HG02642 (cell line): ENCODE measurements at regions not wholly inside any gene's neighbourhood (a gene's known extent, or its start where the extent isn't known, plus 50 kb on each side); places are given as distances from the start of the nearest gene placed in this dataset.

Experiments
- ATAC-seq: cut with Tn5 transposase; IDR thresholded peaks from one replicate; pipeline ENCODE4 v1.9.1; 2021; ENCODE audit warnings: mild to moderate bottlenecking; ENCODE audit not compliant: unreplicated experiment, poor library complexity

DNA sequence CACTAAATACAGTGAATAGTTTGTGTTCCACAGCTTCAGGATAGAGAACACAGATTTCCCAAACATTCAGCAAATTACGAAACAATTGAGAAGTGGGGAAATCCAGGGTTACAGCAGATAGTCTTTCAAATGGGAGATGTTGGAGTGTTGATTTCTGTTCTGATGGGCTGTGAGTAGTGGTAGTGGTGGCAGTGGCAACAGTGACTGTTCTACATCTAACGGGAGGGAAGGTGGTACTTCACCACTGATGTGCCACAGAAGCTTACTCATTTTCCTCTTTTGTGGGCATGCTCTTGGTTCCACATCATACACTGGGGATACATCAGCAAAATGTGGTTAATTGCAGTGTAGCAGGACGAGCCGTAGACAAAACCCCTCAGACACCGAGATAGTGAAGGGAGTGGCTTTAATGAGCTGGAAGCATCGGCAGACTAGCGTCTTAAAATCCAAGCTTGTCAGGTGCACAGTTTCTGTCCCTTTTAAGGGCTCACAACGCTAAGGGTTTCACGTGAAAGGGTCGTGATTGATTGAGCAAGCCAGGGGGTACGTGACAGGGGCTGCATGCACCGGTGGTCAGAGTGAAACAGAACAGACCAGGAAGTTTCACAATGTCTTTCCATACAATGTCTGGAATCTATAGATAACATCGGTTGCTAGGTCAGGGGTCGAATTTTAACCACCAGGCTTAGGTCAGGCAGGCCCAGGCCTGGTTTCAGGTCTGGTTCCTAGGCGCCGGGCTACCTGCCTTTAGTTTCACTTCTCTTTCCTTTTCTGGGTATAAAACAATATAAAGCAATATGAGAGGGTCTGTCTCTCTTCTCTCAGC is 330.6 kb upstream of the FBXO33 start:
- ATAC-seq, result peak; percentile 71

DNA sequence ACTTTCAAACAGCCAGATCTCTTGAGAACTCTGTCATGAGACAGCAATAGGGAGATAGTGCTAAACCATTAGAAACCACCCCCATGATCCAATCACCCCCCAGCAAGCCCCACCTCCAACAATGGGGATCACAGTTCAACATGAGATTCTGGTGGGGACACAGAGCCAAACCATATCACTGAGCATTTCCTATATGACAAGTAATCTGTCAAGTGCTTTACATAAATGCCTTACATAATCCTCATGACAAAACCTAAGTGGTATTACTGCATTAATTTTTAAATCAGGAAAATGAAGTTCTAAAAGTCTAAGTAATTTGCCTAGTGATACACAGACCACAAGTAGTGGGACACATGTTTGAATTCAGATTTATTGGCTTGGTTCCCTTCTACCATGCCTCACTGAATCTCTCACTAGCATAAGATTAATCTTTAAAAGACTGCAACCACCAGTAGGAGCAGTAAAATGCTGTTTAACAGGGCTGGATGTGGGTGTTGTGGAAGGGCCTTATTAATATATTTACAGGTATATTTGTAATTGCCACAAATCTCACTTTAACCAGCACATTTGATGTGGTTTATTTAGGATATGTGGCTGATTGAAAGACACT is 323.1 kb upstream of the FBXO33 start:
- ATAC-seq, result peak; percentile 78

DNA sequence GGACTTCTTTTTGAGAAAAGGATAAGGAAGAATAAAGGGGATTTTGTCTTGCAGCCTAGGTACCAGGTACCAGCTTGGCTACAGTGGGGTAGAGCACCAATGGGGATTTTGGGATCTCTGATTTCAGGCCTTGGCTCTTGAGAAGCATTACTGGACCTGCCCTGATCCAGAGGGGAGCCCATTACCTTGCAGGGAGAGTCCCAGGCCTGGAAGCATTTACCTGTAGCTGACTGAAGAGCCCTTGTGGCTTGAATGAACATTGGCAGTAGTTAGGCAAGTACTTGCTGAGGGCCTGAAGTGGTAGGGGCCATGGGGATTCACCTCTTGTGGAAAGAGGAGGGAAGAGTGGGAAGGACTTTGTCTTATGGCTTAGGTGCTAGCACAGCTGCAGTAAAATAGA is 308.2 kb upstream of the FBXO33 start:
- no peak for ATAC-seq

DNA sequence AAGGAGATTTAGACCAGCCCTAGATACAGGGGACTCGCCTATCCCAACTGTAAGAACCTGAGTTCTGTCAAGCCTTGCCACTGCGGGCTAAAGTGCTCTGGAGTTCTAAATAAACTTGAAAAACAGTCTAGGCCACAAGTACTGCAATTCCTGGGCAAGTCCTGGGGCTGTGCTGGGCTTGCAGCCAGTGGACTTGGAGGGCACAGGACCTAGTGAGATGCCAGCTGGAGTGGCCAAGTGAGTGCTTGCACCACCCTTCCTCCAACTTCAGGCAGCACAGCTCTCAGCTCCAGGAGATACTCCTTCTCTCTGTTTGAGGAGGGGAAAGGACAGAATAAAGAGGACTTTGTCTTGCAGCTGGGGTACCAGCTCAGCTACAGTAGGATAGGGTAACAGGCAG is 307.6 kb upstream of the FBXO33 start:
- no peak for ATAC-seq

DNA sequence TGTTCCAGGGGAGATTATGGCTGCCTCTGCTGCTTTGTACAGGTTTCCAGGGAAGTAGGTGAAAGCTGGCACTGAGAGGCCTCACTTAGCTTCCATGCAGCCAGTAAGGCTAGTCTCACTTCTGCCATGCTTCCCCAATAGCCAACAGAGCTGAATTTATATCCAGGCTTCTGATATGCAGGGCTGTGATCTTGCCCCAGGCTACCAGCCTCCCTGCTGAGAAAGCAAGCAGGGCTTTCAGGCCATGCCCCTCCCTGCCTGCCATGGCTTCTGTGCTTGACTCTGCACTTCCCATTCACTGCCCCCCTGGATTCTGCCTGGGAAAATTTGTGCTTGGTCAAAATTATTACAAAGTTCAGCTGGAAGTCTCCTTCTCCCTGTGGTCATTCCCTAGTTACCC is 302.1 kb upstream of the FBXO33 start:
- no peak for ATAC-seq

DNA sequence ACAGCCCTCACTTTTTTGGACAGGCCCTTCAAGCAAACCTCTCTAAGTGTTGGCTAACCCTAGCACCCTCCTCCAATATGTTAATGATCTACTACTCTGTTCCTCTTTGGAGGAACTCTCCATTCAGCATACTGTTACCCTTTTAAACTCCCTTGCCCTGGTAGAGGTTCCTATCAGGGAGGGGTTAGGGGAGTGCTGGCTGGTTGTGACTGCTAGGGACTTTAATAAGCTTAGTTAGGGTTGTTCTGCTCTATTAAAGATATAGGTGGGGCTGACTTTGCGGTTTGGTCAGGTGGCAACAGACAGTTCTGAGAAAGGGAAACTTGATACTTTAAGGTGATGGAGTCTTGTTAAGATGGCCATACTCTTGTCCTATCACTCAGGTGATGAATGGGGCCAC is 301.5 kb upstream of the FBXO33 start:
- peak; percentile 52 for ATAC-seq

DNA sequence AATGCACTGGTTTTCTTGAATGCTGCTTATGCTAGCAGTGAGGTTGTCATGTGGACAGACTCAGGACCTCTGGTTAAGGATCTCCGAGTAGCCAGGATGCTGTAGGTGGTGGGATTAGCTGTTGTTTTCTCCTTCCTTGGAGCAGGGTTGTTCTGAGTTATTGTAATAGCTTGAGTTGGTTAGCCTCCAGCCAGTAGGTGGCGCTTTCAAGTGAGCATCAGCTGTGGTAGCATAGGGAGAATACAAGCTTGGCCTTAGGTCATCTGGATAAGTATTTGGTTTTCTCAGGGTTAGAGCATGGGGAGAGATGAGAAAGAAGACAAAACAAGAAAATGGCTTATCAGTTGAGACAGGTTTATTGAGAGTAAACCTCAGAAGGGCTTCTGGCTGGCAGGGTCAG is 299.7 kb upstream of the FBXO33 start:
- ATAC-seq, result no peak

DNA sequence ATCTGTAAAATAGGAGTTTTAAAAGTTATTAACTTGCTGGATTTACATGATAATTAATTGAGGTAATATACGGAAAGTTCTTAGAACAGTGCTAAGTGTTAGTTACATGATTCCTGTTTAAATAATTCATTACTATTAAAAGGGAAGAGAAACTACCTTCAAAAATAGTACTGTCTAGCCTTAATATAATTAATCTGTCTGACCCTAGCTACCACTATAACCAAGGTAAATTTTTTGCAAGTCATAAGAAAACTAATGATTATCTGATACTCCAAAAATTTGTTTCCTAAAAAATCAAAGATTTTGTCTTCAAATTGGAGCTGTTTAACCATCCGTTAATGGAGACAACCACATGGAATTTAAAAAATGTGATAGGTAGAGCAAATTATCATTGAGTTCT is 294.3 kb upstream of the FBXO33 start:
- no peak for ATAC-seq

DNA sequence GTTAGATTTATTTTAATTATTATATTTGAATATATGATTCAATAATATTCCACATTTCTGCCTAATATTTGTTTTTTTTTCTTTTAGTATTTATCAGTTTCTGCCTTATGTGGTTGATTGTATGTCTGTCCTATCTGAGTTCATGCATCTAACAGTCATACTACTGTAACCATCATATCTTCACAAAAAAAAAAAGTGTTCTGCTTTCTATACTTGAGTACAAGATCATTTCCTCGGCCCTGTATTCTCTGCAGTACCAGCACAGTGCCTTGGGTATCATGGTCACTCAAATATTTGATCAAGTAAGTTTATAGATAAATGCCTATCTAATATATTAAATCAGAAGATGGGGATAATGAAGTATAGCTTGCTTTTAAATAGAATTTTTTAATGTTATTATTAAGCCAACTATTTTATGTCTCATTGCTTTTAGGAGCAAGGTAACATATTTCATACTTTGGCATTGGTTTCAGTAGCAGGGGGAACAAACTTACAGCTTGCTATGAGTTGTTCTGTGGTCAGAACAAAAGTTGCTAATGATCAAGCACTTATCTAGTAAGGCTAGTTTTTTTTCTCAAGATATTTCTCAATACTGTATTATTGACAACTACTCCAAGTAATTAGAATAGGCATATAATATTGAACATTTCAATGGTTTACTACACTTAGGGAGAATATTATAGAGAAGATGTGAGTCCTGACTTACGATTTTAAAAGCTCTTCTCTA is 290.5 kb upstream of the FBXO33 start:
- no peak for ATAC-seq

DNA sequence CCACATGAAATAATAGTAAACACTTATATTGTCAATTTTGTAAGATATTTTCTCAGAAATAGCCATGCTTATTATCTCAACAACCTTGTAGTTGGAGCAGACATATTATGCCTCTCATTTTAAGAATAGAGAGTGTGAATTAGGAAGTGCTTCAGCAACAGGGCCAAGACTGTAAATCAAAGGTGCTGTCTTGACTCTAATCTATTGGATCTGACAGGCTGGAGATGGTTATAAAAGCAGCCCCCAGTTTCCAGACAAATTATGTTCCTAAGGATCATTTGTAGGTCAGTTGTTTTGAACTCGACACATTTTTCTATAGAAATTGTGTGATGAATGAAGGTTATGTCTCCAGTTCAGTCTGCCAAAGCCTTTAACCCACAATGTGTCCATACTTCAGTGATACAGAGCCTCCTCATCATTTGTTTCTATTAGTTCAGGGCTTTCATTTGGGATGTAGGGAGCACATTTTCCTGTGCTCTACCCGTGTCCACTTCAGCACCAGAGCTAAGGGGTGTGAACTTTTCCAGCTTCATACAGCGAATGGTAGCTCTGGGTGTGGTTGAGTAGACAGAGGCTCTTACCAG is 284.8 kb upstream of the FBXO33 start:
- no peak for ATAC-seq

DNA sequence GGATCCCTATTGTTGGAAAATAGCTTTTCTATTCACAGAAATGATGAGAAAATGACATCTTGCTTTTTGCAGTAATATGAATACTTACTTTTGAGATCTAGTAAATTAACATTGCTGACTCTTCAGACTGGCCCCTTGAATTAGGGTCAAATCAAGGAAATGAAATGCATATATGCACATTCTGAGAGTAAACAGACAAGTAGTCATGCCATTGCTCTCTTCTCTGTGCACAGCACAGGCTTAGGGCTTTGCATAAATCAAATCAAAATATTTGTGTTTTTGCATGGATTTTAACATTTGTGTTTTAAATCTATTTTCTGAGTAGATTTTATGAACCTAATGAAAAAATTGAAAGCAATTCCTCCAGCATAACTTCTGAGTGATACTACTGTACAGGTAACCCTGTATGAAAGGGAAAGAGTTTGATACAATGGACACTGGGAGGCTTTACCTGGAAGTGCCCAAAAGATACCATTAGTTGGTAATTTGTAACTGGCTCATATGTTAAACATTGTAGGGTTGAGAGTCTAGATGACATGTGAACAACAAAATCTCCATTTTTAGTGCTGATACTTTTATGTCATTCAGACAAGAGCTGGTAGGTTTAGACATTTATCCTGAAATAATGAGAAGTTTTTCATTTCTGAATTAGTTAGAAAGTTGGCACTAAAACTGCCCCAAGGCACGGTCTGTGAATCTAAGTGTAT is 280.2 kb upstream of the FBXO33 start:
- ATAC-seq, result no peak

DNA sequence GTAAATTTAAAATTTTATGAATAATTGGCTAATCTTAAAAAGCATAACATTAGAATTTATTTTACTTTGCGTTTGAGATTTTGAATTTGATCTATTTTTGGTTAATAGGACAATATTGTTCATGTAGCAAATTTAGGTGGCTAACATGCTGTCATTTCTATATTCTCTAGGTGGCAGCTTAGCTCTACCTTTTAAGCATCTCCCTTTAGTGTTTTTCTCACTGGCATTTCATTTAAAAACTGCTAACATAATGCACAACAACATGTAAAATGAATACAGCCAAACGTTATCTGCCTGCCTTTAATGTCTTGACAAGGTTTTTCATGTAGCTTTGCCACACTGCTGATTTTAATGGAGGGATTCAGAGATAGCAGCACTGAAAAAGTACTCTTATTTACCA is 272.4 kb upstream of the FBXO33 start:
- no peak for ATAC-seq

DNA sequence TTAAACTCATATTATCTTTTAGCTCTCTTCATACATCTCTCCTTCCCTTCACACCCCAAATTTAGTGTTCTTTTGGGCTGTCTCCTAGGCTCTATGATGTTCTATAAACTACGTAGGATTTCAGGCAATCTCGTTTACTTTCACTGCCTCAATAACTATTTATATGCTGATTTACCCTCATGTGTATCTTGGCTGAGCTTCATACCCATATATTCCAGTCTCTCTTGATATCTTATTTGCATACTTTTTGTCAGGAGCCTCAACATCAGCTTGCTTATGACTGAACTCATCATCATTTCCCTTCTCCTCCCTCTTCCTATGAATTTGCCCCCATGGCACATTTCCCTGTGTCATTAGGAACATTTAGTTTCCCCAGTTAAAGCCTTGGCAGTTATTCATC is 262.1 kb upstream of the FBXO33 start:
- no peak for ATAC-seq

DNA sequence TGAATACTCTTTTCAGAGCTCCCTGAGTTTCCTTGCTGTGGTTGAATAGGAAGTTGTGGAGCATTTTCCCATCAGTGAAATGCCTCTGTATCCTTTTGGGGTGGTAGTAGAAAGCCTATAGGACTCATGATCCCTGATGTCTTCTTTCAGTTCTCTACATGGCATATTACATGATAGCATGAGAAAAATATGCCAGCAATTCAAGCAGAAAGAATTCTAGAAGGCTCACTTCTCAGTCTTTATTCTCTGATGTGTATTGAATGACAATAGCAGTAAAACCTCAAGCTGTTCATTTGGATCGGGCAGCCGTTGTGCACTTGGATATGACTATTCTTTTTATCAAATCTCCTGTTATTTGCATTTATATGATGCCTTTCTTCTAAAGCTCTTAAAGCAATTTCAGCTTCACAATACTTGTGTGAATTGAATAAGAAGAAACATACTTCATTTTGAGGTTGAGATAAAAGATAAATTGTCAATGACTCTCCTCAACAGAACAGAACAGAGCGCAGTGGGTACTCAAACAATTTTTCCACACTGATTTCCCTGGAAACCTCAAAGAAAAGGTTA is 251.5 kb upstream of the FBXO33 start:
- no peak for ATAC-seq

DNA sequence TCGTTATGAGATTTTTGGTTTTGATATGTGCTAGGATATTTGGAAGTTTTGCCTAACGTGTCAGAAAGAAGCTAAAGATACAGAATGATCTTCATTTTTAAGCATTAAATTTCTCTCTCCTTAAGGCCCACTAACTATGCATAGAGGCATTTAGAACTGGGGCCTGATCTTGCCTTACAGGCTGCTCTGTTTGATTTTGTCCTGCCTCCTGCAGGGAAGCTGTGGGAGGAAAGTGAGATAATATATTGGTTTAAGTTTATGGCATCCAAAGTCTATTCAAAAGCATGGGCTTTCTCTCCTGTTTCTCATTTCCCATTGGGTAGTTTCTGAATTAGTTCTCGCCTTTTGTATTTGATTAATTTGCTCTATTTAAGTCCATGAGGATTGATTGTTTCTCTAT is 250.3 kb upstream of the FBXO33 start:
- no peak for ATAC-seq

DNA sequence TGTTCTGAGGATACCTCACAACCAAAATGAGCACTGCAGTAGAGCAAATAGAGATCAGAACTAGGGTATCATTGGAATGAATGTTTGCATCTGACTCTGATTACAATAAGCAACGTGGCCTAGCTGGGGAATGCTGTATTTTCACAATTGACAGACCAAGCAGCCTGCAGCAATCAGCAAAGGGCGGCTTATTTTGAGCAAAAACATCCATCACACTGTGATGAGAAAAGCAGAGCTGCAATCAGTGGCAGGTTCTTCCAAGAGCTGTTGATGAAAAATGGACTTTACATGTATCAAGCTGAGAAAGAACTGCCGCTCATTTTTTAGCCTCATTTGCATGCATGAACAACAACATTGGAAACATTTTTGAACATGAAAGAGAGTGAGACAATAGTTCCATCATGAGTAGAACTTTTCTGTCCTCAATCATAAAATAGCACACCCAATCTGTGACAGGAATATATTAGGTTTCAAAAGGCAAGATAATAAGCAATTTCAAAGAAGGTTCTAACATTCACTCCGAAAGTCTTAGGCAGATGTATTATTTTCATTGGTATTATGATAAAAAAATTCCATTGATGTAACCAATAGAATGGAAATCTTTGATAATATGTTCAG is 249.7 kb upstream of the FBXO33 start:
- ATAC-seq, result no peak

DNA sequence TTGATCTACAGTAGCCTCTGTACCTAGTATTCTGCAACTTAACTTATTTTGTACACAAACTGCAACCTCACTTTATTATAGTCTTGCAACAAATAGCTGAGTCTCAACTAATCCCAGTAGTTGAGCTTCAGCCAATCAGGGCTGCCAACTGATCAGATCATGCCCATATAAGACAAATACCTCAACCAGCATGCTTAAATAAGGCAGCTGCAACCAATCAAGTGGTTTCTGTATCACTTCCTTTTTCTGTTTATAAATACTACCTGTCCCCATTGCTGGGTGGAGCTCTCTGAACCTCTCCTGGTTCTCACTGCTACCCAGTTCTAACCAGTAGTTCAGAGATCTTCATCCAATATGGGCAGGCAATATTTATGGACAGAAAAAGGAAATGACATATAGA is 248.5 kb upstream of the FBXO33 start:
- ATAC-seq, result peak; percentile 92

DNA sequence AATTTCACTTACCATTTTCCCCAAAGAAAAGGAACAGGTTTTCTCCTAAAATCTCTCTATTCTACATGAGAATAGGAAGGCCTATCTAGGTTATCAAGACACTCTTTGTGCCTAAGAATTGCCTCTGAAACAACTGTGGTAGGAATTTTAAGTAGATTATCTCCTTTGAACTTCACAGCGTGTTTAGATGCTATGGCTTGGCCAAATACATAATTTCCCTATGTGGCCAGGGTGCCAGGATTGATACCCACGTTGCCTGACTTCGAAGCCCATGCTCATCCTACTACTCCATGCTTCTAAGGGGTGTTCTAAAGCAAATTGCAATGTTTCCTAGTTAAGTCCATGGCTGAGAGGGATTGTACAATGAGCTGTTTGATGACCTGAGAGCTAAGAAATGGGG is 241.5 kb upstream of the FBXO33 start:
- ATAC-seq, result no peak

DNA sequence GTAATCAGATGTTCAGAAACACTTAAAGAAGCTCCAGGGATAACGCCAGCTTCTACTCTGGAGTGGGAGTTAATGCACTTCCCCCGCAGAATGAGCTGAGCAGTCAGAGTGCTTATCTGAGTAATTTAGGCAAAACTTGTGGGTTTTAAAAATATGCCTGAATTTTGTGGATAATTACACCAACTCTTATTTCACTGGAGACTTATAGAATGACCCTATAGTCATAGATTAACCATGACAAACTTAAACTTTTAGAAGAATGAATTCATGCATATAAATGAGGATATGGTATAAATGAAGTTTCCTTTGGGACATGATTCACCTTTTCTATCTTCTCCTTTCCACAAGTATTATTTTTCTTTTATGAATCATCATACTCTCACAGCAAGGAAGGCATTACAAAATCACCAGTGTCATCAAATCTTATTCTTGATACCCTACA is 241.1 kb upstream of the FBXO33 start:
- no peak for ATAC-seq

DNA sequence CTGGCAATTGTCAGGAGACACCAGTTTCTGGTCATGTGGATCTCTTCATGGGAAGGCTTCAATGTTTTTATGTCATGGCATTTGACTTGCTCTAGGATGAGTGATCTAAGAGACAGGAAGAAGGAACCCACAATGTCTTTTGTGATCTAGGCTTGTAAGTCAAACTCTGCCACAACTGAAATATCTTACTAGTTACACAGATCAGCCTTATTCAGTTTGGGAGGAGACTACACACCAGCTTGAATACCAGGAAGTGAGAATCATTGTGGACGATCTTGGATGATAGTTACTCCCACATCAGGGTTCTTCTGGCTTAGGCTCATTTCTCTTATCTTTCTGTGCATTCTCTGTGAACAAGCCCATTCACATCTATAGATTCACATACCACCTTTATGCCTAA is 236.2 kb upstream of the FBXO33 start:
- ATAC-seq, result no peak
